DOHH2 (cell line): ENCODE measurements at regions not wholly inside any gene's neighbourhood (a gene's known extent, or its start where the extent isn't known, plus 50 kb on each side); places are given as distances from the start of the nearest gene placed in this dataset.

ENCODE experiments used
- EZH2phosphoT487 ChIP-seq: fragments of 200-600 bp; sonication (generic); IDR thresholded peaks from 2 replicates; pipeline ENCODE4 v1.6.1; 2017; ENCODE audit warnings: borderline replicate concordance, mild to moderate bottlenecking, antibody characterized with exemption, low read length, moderate library complexity, mixed read lengths
- TF ChIP-seq, protein P1 (sequence below): fragments of 200-600 bp; sonication (generic); IDR thresholded peaks from one replicate; pipeline ENCODE4 v1.5.1; 2014; ENCODE audit warnings: antibody characterized with exemption, mild to moderate bottlenecking, low read depth, low read length; ENCODE audit not compliant: poor library complexity, severe bottlenecking

DNA sequence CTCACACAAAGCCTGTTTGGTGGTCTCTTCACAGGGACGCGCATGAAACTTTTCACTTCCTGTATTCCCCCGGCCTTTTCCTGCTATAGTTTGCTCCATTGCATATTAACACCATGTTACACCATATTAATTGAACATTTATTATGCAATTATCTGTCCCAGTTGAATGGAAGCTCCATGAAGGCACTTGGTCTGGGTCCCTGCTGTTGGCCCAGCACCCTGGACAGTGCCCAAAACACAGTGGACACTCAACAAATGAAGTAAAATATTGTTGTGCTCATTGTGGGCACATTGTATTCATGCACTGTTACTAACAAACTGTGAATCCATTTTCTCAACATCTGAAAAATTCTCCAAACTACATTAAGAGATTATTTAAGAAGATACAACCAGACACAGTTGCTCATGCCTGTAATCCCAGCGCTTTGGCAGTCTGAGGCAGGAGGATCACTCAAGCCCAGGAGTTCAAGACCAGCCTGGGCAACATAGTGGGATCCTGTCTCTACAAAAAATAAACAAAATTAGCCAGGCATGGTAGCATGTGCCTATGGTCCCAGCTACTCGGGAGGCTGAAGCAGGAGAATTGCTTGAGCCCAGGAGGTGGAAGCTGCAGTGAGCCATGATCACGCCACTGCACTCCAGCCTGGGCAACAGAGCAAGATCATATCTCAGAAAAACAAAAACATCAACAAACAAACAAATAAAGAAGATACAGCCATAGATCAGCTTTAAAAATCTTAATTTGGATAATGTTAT is 292.7 kb upstream of the TENM3 start:
- TF ChIP-seq, protein P1, sequence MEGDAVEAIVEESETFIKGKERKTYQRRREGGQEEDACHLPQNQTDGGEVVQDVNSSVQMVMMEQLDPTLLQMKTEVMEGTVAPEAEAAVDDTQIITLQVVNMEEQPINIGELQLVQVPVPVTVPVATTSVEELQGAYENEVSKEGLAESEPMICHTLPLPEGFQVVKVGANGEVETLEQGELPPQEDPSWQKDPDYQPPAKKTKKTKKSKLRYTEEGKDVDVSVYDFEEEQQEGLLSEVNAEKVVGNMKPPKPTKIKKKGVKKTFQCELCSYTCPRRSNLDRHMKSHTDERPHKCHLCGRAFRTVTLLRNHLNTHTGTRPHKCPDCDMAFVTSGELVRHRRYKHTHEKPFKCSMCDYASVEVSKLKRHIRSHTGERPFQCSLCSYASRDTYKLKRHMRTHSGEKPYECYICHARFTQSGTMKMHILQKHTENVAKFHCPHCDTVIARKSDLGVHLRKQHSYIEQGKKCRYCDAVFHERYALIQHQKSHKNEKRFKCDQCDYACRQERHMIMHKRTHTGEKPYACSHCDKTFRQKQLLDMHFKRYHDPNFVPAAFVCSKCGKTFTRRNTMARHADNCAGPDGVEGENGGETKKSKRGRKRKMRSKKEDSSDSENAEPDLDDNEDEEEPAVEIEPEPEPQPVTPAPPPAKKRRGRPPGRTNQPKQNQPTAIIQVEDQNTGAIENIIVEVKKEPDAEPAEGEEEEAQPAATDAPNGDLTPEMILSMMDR = no peak
- no peak for TF ChIP-seq EZH2phosphoT487
